ENCODE measurements at regions not wholly inside any gene's neighbourhood (a gene's known extent, or its start where the extent isn't known, plus 50 kb on each side); places are given as distances from the start of the nearest gene placed in this dataset.

DNA sequence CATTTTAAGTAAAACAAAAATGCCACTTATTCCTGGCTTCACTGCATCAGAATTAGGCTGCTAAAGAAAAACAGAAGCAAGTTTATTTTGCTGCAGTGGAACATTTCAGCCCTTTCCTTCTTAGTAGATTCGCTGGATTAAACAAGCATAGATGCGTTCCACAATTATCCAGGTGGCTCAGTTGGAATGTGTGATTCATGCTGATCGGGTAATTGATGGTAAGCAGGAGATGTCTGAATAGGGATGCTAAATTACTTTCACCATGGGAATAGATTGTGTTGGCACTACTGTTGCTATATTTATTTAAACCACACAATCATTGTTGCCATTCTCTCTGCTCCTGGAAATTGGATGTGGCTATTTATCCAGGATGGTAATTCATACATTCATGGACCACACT is 440.1 kb upstream of the DDI1 start:
- TF ChIP-seq, protein P1, sequence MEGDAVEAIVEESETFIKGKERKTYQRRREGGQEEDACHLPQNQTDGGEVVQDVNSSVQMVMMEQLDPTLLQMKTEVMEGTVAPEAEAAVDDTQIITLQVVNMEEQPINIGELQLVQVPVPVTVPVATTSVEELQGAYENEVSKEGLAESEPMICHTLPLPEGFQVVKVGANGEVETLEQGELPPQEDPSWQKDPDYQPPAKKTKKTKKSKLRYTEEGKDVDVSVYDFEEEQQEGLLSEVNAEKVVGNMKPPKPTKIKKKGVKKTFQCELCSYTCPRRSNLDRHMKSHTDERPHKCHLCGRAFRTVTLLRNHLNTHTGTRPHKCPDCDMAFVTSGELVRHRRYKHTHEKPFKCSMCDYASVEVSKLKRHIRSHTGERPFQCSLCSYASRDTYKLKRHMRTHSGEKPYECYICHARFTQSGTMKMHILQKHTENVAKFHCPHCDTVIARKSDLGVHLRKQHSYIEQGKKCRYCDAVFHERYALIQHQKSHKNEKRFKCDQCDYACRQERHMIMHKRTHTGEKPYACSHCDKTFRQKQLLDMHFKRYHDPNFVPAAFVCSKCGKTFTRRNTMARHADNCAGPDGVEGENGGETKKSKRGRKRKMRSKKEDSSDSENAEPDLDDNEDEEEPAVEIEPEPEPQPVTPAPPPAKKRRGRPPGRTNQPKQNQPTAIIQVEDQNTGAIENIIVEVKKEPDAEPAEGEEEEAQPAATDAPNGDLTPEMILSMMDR (IDR thresholded peaks at IDR 0.05) = no peak
- H3K36me3 ChIP-seq = no peaks in the 10 kb centered on the region
- H3K4me3 ChIP-seq = no peak overlapping the region
- no peak for DNase-seq (ENCODE audit: low spot score)
- no peak for ATAC-seq (ENCODE audit: insufficient number of reproducible peaks, low FRiP score, low read depth)
- H3K4me1 ChIP-seq (ENCODE audit: control insufficient read depth in 1 of 2, low read depth in 2 of 2) = no peaks in the 10 kb centered on the region
- H3K27me3 ChIP-seq (replicated peaks; ENCODE audit: insufficient read depth) = no peaks in the 10 kb centered on the region
- H3K9me3 ChIP-seq = no peaks in the 10 kb centered on the region
- no peak overlapping the region for H3K27ac ChIP-seq

DNA sequence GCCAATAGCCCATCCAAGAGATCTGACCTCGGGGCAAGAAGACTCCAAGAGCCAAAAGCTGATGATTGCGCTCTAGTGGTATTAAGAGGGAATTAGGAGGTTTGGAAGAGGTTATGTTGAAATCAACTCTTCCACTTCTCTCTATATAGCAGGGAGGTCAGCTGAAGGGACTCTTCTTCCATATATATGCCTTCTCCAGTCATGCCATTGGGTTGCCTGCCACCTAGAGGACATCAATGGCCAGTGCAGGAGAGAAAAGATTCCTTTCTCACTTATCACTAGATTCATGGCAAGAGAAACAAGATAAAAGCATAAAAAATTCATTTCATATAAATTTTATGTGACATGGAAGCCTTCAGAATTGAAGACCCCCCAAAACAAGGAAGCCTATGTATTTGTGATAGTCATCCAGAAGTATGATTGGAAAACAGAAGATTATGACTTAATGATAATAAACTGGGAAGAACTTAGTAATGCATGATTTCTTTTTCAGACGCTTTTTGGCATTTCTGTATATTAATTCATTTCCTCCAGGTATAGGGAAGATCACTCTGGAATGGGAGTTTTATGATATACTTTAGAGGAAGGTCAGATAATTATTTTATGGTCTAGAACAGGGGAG is 435.1 kb upstream of the DDI1 start:
- Histone ChIP-seq H3K27me3 (replicated peaks; ENCODE audit: insufficient read depth) (no peaks in the 10 kb centered on the region), H3K4me3 (no peak overlapping the region), H3K27ac (no peak overlapping the region), H3K36me3 (no peaks in the 10 kb centered on the region), H3K4me1 (ENCODE audit: control insufficient read depth in 1 of 2, low read depth in 2 of 2) (no peaks in the 10 kb centered on the region), H3K9me3 (no peaks in the 10 kb centered on the region)
- TF ChIP-seq, protein P1 (IDR thresholded peaks at IDR 0.05) = peak; percentile 52
- ATAC-seq (ENCODE audit: insufficient number of reproducible peaks, low FRiP score, low read depth) = no peak
- DNase-seq (ENCODE audit: low spot score) = no peak

- Histone ChIP-seq H3K27ac (no peak overlapping the region), H3K4me3 (no peak overlapping the region), H3K27me3 (replicated peaks; ENCODE audit: insufficient read depth) (no peaks in the 10 kb centered on the region), H3K4me1 (ENCODE audit: control insufficient read depth in 1 of 2, low read depth in 2 of 2) (no peaks in the 10 kb centered on the region), H3K36me3 (no peaks in the 10 kb centered on the region), H3K9me3 (no peaks in the 10 kb centered on the region)
- TF ChIP-seq, protein P1 (IDR thresholded peaks at IDR 0.05) = no peak
- DNase-seq (ENCODE audit: low spot score) = no peak
- ATAC-seq (ENCODE audit: insufficient number of reproducible peaks, low FRiP score, low read depth) = no peak
These were observed 433.6 kb upstream of the DDI1 start for GRCh38 chr11:103602840-103603239.

GRCh38 chr11:103604310-103604709 is 432.1 kb upstream of the DDI1 start:
- TF ChIP-seq, protein P1 (IDR thresholded peaks at IDR 0.05) = no peak
- Histone ChIP-seq H3K4me1 (ENCODE audit: control insufficient read depth in 1 of 2, low read depth in 2 of 2) (no peaks in the 10 kb centered on the region), H3K9me3 (no peaks in the 10 kb centered on the region), H3K36me3 (no peaks in the 10 kb centered on the region), H3K27me3 (replicated peaks; ENCODE audit: insufficient read depth) (no peaks in the 10 kb centered on the region), H3K27ac (no peak overlapping the region), H3K4me3 (no peak overlapping the region)
- DNase-seq (ENCODE audit: low spot score) (no peak), ATAC-seq (ENCODE audit: insufficient number of reproducible peaks, low FRiP score, low read depth) (no peak)

GRCh38 chr11:103608566-103608965 is 427.9 kb upstream of the DDI1 start:
- ATAC-seq (ENCODE audit: insufficient number of reproducible peaks, low FRiP score, low read depth) = no peak
- no peak overlapping the region for H3K4me3 ChIP-seq
- TF ChIP-seq, protein P1 (IDR thresholded peaks at IDR 0.05) = no peak
- no peaks in the 10 kb centered on the region for H3K27me3 ChIP-seq (replicated peaks; ENCODE audit: insufficient read depth)
- H3K9me3 ChIP-seq = no peaks in the 10 kb centered on the region
- no peak for DNase-seq (ENCODE audit: low spot score)
- peaks cover 0 to 5% of the 10 kb centered on the region in 2 donors for H3K4me1 ChIP-seq (ENCODE audit: control insufficient read depth in 1 of 2, low read depth in 2 of 2)
- no peak overlapping the region for H3K27ac ChIP-seq
- H3K36me3 ChIP-seq = no peaks in the 10 kb centered on the region

Measured in thoracic aorta (tissue), 2 donors.